ENCODE measurements at regions not wholly inside any gene's neighbourhood (a gene's known extent, or its start where the extent isn't known, plus 50 kb on each side); places are given as distances from the start of the nearest gene placed in this dataset.

DNA sequence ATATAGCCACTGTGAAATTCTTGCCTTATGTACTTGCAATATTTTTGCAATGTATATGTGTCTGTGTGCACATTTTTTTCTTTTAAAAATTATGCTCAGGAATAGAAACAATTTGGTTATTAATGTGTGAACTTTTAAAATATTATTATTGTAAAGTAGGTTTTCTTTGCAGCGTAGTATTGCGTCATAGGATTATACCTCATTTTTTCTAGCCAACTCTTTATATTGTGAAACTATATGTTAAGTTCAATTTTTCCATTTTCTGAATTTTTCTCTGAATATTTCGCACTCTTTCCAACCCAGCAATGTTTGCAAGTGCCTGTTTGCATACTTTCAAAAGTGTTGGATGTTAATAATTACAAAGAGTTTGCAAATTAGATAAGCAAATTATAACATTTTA lies 471.6 kb upstream of the LMO3 start:
- TF ChIP-seq, protein P1, sequence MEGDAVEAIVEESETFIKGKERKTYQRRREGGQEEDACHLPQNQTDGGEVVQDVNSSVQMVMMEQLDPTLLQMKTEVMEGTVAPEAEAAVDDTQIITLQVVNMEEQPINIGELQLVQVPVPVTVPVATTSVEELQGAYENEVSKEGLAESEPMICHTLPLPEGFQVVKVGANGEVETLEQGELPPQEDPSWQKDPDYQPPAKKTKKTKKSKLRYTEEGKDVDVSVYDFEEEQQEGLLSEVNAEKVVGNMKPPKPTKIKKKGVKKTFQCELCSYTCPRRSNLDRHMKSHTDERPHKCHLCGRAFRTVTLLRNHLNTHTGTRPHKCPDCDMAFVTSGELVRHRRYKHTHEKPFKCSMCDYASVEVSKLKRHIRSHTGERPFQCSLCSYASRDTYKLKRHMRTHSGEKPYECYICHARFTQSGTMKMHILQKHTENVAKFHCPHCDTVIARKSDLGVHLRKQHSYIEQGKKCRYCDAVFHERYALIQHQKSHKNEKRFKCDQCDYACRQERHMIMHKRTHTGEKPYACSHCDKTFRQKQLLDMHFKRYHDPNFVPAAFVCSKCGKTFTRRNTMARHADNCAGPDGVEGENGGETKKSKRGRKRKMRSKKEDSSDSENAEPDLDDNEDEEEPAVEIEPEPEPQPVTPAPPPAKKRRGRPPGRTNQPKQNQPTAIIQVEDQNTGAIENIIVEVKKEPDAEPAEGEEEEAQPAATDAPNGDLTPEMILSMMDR (IDR thresholded peaks at IDR 0.05; ENCODE audit: poor library complexity, severe bottlenecking) = no peak
- TF ChIP-seq POLR2AphosphoS5 (IDR thresholded peaks at IDR 0.05) (no peak), TAF1 (IDR thresholded peaks at IDR 0.05; ENCODE audit: low read depth) (no peak), SMC3 (conservative IDR thresholded peaks at IDR 0.05; ENCODE audit: poor library complexity) (no peak)

Data from neural cell (in vitro differentiated cells).